Fibroblast of villous mesenchyme (primary cell): ENCODE measurements at regions not wholly inside any gene's neighbourhood (a gene's known extent, or its start where the extent isn't known, plus 50 kb on each side); places are given as distances from the start of the nearest gene placed in this dataset.

ENCODE experiments used
- DNase-seq: peaks from one replicate; pipeline ENCODE4 v3.0.0-alpha.2; 2010; ENCODE audit warnings: low read depth
- H3K4me3 ChIP-seq: 2 replicates; pipeline ENCODE4 v1.5.1; 2011; ENCODE audit warnings: low read depth, mild to moderate bottlenecking, low read length
- CTCF ChIP-seq: IDR thresholded peaks from 2 replicates; pipeline ENCODE4 v1.5.1; 2012; ENCODE audit warnings: low read depth, mild to moderate bottlenecking, low read length; ENCODE audit not compliant: insufficient read depth

- DNase-seq = no peak
- no peak for TF ChIP-seq CTCF
- H3K4me3 ChIP-seq = no peak overlapping the region
These were observed 113.2 kb downstream of the SPCS3 start for GRCh38 chr4:176432811-176433540.

- TF ChIP-seq CTCF = no peak
- DNase-seq = no peak
- no peak overlapping the region for H3K4me3 ChIP-seq
These were observed 114.2 kb downstream of the SPCS3 start for GRCh38 chr4:176433983-176434382.

- no peak overlapping the region for H3K4me3 ChIP-seq
- peak; percentile 19 for DNase-seq
- no peak for TF ChIP-seq CTCF
These were observed 116.1 kb downstream of the SPCS3 start for GRCh38 chr4:176435901-176436292.

GRCh38 chr4:176436293-176436973 is 116.7 kb downstream of the SPCS3 start:
- no peak for TF ChIP-seq CTCF
- DNase-seq = peak; percentile 62
- H3K4me3 ChIP-seq = no peak overlapping the region

- no peak for TF ChIP-seq CTCF
- no peak overlapping the region for H3K4me3 ChIP-seq
- DNase-seq = no peak
These were observed 118.0 kb downstream of the SPCS3 start for GRCh38 chr4:176437756-176438155.

- no peak overlapping the region for H3K4me3 ChIP-seq
- DNase-seq = no peak
- TF ChIP-seq CTCF = no peak
These were observed 118.6 kb downstream of the SPCS3 start for GRCh38 chr4:176438401-176438800.

- TF ChIP-seq CTCF = no peak
- H3K4me3 ChIP-seq = no peak overlapping the region
- DNase-seq = no peak
These were observed 119.8 kb downstream of the SPCS3 start for GRCh38 chr4:176439611-176440010.
